ENCODE measurements at regions not wholly inside any gene's neighbourhood (a gene's known extent, or its start where the extent isn't known, plus 50 kb on each side); places are given as distances from the start of the nearest gene placed in this dataset.

- Mint-ChIP-seq H3K4me1 (ENCODE audit: low read depth, unreplicated experiment) (no peaks in the 10 kb centered on the region), H3K9me3 (ENCODE audit: low read depth, unreplicated experiment) (no peaks in the 10 kb centered on the region), H3K4me3 (ENCODE audit: low read depth, unreplicated experiment) (no peak overlapping the region), H3K36me3 (ENCODE audit: insufficient read depth, unreplicated experiment) (no peaks in the 10 kb centered on the region), H3K27me3 (ENCODE audit: unreplicated experiment) (no peaks in the 10 kb centered on the region), H3K27ac (ENCODE audit: unreplicated experiment) (no peak overlapping the region)
- TF ChIP-seq CTCF (IDR thresholded peaks at IDR 0.05; ENCODE audit: unreplicated experiment) = no peak
- intact Hi-C loops (cut with micrococcal nuclease; ENCODE audit: unreplicated experiment) = no loop called here
- DNase-seq = no peak
- BruUV-seq (replicated peaks) = no TSS peak
- CTCF ChIA-PET = no interaction called here
Observed at GRCh38 chr5:105924366-105924765, 1746.4 kb downstream of the EFNA5 start.

DNA sequence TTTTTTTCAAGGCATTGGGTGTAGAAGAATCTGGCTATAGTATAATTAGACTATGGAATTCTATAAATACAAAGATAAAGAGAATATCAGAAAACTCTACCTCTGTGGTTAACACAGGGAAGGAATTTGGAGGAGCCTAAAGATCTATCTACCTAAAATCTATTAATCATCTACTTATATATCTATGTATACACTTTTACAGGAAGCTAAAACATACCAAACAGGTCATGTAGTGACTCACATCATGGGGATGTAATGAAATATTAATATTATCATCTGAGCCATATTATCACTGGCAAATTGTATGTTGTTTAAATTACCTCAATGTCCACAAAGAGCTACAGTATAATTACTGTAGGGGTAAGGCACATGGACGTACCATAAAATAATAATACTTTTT lies 1748.2 kb downstream of the EFNA5 start:
- intact Hi-C loops (cut with micrococcal nuclease; ENCODE audit: unreplicated experiment) = no loop called here
- no peak for TF ChIP-seq CTCF (IDR thresholded peaks at IDR 0.05; ENCODE audit: unreplicated experiment)
- BruUV-seq (replicated peaks) = no TSS peak
- CTCF ChIA-PET = no interaction called here
- Mint-ChIP-seq H3K27me3 (ENCODE audit: unreplicated experiment) (no peaks in the 10 kb centered on the region), H3K36me3 (ENCODE audit: insufficient read depth, unreplicated experiment) (no peaks in the 10 kb centered on the region), H3K9me3 (ENCODE audit: low read depth, unreplicated experiment) (peaks cover 4% of the 10 kb centered on the region), H3K27ac (ENCODE audit: unreplicated experiment) (no peak overlapping the region), H3K4me1 (ENCODE audit: low read depth, unreplicated experiment) (no peaks in the 10 kb centered on the region), H3K4me3 (ENCODE audit: low read depth, unreplicated experiment) (no peak overlapping the region)
- DNase-seq = no peak

GRCh38 chr5:105922080-105922479 lies 1748.7 kb downstream of the EFNA5 start:
- no peak overlapping the region for H3K27ac Mint-ChIP-seq (ENCODE audit: unreplicated experiment)
- no peaks in the 10 kb centered on the region for H3K27me3 Mint-ChIP-seq (ENCODE audit: unreplicated experiment)
- BruUV-seq (replicated peaks) = no TSS peak
- no peak for TF ChIP-seq CTCF (IDR thresholded peaks at IDR 0.05; ENCODE audit: unreplicated experiment)
- H3K36me3 Mint-ChIP-seq (ENCODE audit: insufficient read depth, unreplicated experiment) = no peaks in the 10 kb centered on the region
- peaks cover 4% of the 10 kb centered on the region for H3K9me3 Mint-ChIP-seq (ENCODE audit: low read depth, unreplicated experiment)
- no peak overlapping the region for H3K4me3 Mint-ChIP-seq (ENCODE audit: low read depth, unreplicated experiment)
- intact Hi-C loops (cut with micrococcal nuclease; ENCODE audit: unreplicated experiment) = no loop called here
- CTCF ChIA-PET = no interaction called here
- no peak for DNase-seq
- H3K4me1 Mint-ChIP-seq (ENCODE audit: low read depth, unreplicated experiment) = no peaks in the 10 kb centered on the region

- Mint-ChIP-seq H3K27me3 (ENCODE audit: unreplicated experiment) (no peaks in the 10 kb centered on the region), H3K4me1 (ENCODE audit: low read depth, unreplicated experiment) (no peaks in the 10 kb centered on the region), H3K9me3 (ENCODE audit: low read depth, unreplicated experiment) (peaks cover 4% of the 10 kb centered on the region), H3K27ac (ENCODE audit: unreplicated experiment) (no peak overlapping the region), H3K36me3 (ENCODE audit: insufficient read depth, unreplicated experiment) (no peaks in the 10 kb centered on the region), H3K4me3 (ENCODE audit: low read depth, unreplicated experiment) (no peak overlapping the region)
- intact Hi-C loops (cut with micrococcal nuclease; ENCODE audit: unreplicated experiment) = no loop called here
- no peak for TF ChIP-seq CTCF (IDR thresholded peaks at IDR 0.05; ENCODE audit: unreplicated experiment)
- DNase-seq = no peak
- CTCF ChIA-PET = no interaction called here
- no TSS peak for BruUV-seq (replicated peaks)
Observed at GRCh38 chr5:105917189-105917588, 1753.5 kb downstream of the EFNA5 start.

DNA sequence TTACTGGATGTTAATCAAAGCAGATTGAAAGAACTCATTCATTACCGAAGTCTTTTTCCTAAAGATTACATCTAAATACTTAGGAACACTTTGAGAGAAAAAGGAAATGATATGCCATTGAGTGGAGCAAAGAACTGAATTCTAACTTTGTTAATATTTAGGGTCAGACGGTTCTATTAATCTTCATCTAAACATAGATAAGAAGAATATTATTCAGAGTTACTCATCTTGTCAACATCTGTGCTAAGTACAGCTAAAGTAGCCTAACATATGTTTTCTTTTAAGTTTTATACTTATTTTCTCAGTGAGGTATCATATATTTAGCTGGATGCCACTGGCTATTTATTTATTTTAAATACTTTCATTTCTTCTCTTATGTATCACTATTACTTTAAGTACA lies 1763.7 kb downstream of the EFNA5 start:
- intact Hi-C loops (cut with micrococcal nuclease; ENCODE audit: unreplicated experiment) = no loop called here
- DNase-seq = no peak
- no peak overlapping the region for H3K27ac Mint-ChIP-seq (ENCODE audit: unreplicated experiment)
- CTCF ChIA-PET = no interaction called here
- H3K36me3 Mint-ChIP-seq (ENCODE audit: insufficient read depth, unreplicated experiment) = no peaks in the 10 kb centered on the region
- no peaks in the 10 kb centered on the region for H3K4me1 Mint-ChIP-seq (ENCODE audit: low read depth, unreplicated experiment)
- H3K27me3 Mint-ChIP-seq (ENCODE audit: unreplicated experiment) = no peaks in the 10 kb centered on the region
- BruUV-seq (replicated peaks) = no TSS peak
- TF ChIP-seq CTCF (IDR thresholded peaks at IDR 0.05; ENCODE audit: unreplicated experiment) = no peak
- H3K4me3 Mint-ChIP-seq (ENCODE audit: low read depth, unreplicated experiment) = no peak overlapping the region
- no peaks in the 10 kb centered on the region for H3K9me3 Mint-ChIP-seq (ENCODE audit: low read depth, unreplicated experiment)

Measured in Calu3 (cell line).